Keratinocyte (primary cell): ENCODE measurements at regions not wholly inside any gene's neighbourhood (a gene's known extent, or its start where the extent isn't known, plus 50 kb on each side); places are given as distances from the start of the nearest gene placed in this dataset.
"Not testable (repeated sequence)": the region's sequence is repeated elsewhere in the genome, so short reads cannot be mapped to it uniquely, and the experiment has no call there.

ENCODE experiments used
- CTCF ChIP-seq, 3 experiments: IDR thresholded peaks in 1 of 3; conservative IDR thresholded peaks in 1 of 3; optimal IDR thresholded peaks in 1 of 3; 2 replicates in 2 of 3; 3 replicates in 1 of 3; pipeline versions ENCODE3 to v1.5.1; 2011; ENCODE audit warnings: low read length in 3 of 3, mild to moderate bottlenecking in 3 of 3, moderate library complexity in 2 of 3, control low read depth in 1 of 3, inconsistent platforms in 1 of 3; ENCODE audit not compliant: insufficient read depth in 2 of 3; ENCODE audit errors: extremely low read depth in 1 of 3
- EZH2 ChIP-seq: IDR thresholded peaks from one replicate; pipeline ENCODE4 v1.6.1; 2012; ENCODE audit warnings: inconsistent platforms, mild to moderate bottlenecking, low read length, moderate library complexity

GRCh38 chr7:153076289-153076688 is 316.7 kb downstream of the ACTR3B start:
- not testable (repeated sequence) for TF ChIP-seq CTCF (optimal IDR thresholded peaks at IDR 0.05 in 1 of 3, IDR thresholded peaks at IDR 0.05 in 1 of 3, conservative IDR thresholded peaks at IDR 0.05 in 1 of 3; ENCODE audit: extremely low read depth in 1 of 3, insufficient read depth in 2 of 3, low read length in 3 of 3); EZH2
